SK-N-SH (cell line): ENCODE measurements at regions not wholly inside any gene's neighbourhood (a gene's known extent, or its start where the extent isn't known, plus 50 kb on each side); places are given as distances from the start of the nearest gene placed in this dataset.

Source experiments
- CTCF ChIA-PET: fragments of 300-600, 350-600 bp; formaldehyde crosslinking; extraction: SDS; loops from one replicate; lab custom pipeline; 2021; lab: Yijun Ruan, JAX
- POLR2A ChIA-PET: fragments of 350-600 bp; sonication (Branson Sonifier 250); formaldehyde crosslinking; extraction: SDS; loops from one replicate; lab custom pipeline; 2020; ENCODE audit warnings: antibody characterized with exemption, inconsistent platforms; lab: Yijun Ruan, JAX
- DNase-seq: peaks from one replicate; pipeline ENCODE4 v3.0.0; 2012
- H2AFZ ChIP-seq: fragments of 200-600 bp; sonication (generic); 2 replicates; pipeline ENCODE4 v1.8.1; 2016; ENCODE audit warnings: antibody characterized with exemption, mild to moderate bottlenecking, low read depth
- H3F3A ChIP-seq: fragments of 200-600 bp; sonication (generic); replicated peaks from 2 replicates; pipeline ENCODE3; 2016; ENCODE audit warnings: antibody characterized with exemption, mild to moderate bottlenecking; ENCODE audit not compliant: insufficient read depth
- H3K27ac ChIP-seq, 2 experiments: fragments of 200-500 bp in 1 of 2; fragments of 200-600 bp in 1 of 2; sonication (Bioruptor generic) in 1 of 2; sonication (generic), shearing (Covaris generic) in 1 of 2; 2 replicates each; pipeline versions ENCODE4 v1.5.1 to v1.6.1; 2014 to 2016; ENCODE audit warnings: low read depth in 2 of 2, inconsistent platforms in 1 of 2, low read length in 1 of 2, mild to moderate bottlenecking in 1 of 2, mixed read lengths in 1 of 2
- H3K27me3 ChIP-seq: fragments of 200-600 bp; sonication (generic), shearing (Covaris generic); 2 replicates; pipeline ENCODE4 v1.6.1; 2016; ENCODE audit warnings: mixed run types; ENCODE audit not compliant: insufficient read depth
- H3K36me3 ChIP-seq, 2 experiments: fragments of 200-500 bp in 1 of 2; fragments of 200-600 bp in 1 of 2; sonication (Bioruptor generic) in 1 of 2; sonication (generic) in 1 of 2; replicated peaks in 1 of 2; 2 replicates each; pipeline versions ENCODE3 to v1.5.1; 2014 to 2016; ENCODE audit warnings: low read length in 1 of 2, mild to moderate bottlenecking in 1 of 2; ENCODE audit not compliant: insufficient read depth in 2 of 2, control insufficient read depth in 1 of 2
- H3K4me1 ChIP-seq, 2 experiments: fragments of 200-500 bp in 1 of 2; fragments of 200-600 bp in 1 of 2; sonication (Bioruptor generic) in 1 of 2; sonication (generic), shearing (Covaris generic) in 1 of 2; 2 replicates each; pipeline versions ENCODE4 v1.5.1 to v1.6.1; 2014 to 2016; ENCODE audit warnings: low read depth in 1 of 2, low read length in 1 of 2, mixed run types in 1 of 2; ENCODE audit not compliant: insufficient read depth in 2 of 2, control insufficient read depth in 1 of 2
- H3K4me2 ChIP-seq: fragments of 200-600 bp; sonication (generic), shearing (Covaris generic); 2 replicates; pipeline ENCODE4 v1.6.1; 2017; ENCODE audit warnings: mixed run types
- H3K4me3 ChIP-seq, 2 experiments: fragments of 200-500 bp in 1 of 2; fragments of 200-600 bp in 1 of 2; sonication (Bioruptor generic) in 1 of 2; sonication (generic), shearing (Covaris generic) in 1 of 2; 2 replicates each; pipeline versions ENCODE4 v1.5.1 to v1.8.1; 2014 to 2016; ENCODE audit warnings: low read depth in 2 of 2, inconsistent platforms in 1 of 2, low read length in 1 of 2, mild to moderate bottlenecking in 1 of 2, mixed read lengths in 1 of 2, moderate library complexity in 1 of 2
- H3K79me2 ChIP-seq: fragments of 200-600 bp; sonication (generic); 2 replicates; pipeline ENCODE4 v1.8.1; 2017; ENCODE audit warnings: mild to moderate bottlenecking; ENCODE audit not compliant: insufficient read depth
- H3K9ac ChIP-seq: fragments of 200-600 bp; sonication (generic); 2 replicates; pipeline ENCODE4 v1.6.1; 2017; ENCODE audit warnings: mixed run types
- H3K9me2 ChIP-seq: fragments of 200-600 bp; sonication (generic); 2 replicates; pipeline ENCODE4 v1.6.1; 2017; ENCODE audit warnings: mixed run types
- H3K9me3 ChIP-seq: fragments of 200-600 bp; sonication (generic); 2 replicates; pipeline ENCODE4 v1.6.1; 2017; ENCODE audit warnings: mixed run types, mild to moderate bottlenecking, moderate library complexity
- H4K20me1 ChIP-seq: fragments of 200-600 bp; sonication (generic); 2 replicates; pipeline ENCODE4 v1.6.1; 2017; ENCODE audit warnings: mild to moderate bottlenecking, mixed run types; ENCODE audit not compliant: insufficient read depth
- CHD2 ChIP-seq: fragments of 150-350 bp; IDR thresholded peaks from 2 replicates; pipeline ENCODE4 v1.6.1; 2018; ENCODE audit warnings: low read length; ENCODE audit not compliant: partially characterized antibody
- EP300 ChIP-seq, 2 experiments: IDR thresholded peaks; 2 replicates each; pipeline versions ENCODE4 v1.4.0 to v1.6.1; 2012; ENCODE audit warnings: borderline replicate concordance in 1 of 2, low read depth in 1 of 2, low read length in 1 of 2
- FOXJ3 ChIP-seq: sonication (generic); formaldehyde crosslinking; IDR thresholded peaks from 2 replicates; pipeline ENCODE4 v1.5.1; 2020; ENCODE audit warnings: mild to moderate bottlenecking, missing genetic modification reagents
- FOXM1 ChIP-seq: IDR thresholded peaks from 2 replicates; pipeline ENCODE4 v1.4.0; 2012; ENCODE audit warnings: low read depth, mild to moderate bottlenecking
- GABPA ChIP-seq: IDR thresholded peaks from 2 replicates; pipeline ENCODE4 v1.4.0; 2012; ENCODE audit warnings: low read depth, mild to moderate bottlenecking
- MEF2A ChIP-seq: IDR thresholded peaks from 2 replicates; pipeline ENCODE4 v1.4.0; 2012; ENCODE audit warnings: low read depth, borderline replicate concordance
- NRF1 ChIP-seq: IDR thresholded peaks from 2 replicates; pipeline ENCODE4 v1.6.1; 2012; ENCODE audit warnings: low read depth, mild to moderate bottlenecking, low read length
- POLR2AphosphoS5 ChIP-seq: IDR thresholded peaks from 2 replicates; pipeline ENCODE4 v1.6.1; 2012; ENCODE audit warnings: low read depth, low read length
- RAD21 ChIP-seq: IDR thresholded peaks from 2 replicates; pipeline ENCODE4 v1.6.1; 2012; ENCODE audit warnings: mild to moderate bottlenecking, low read length
- RXRA ChIP-seq: IDR thresholded peaks from 2 replicates; pipeline ENCODE4 v1.4.0; 2012; ENCODE audit warnings: low read depth, mild to moderate bottlenecking, borderline replicate concordance
- TCF12 ChIP-seq: IDR thresholded peaks from 2 replicates; pipeline ENCODE4 v1.4.0; 2012
- YY1 ChIP-seq: IDR thresholded peaks from 2 replicates; pipeline ENCODE4 v1.4.0; 2012; ENCODE audit warnings: low read depth, mild to moderate bottlenecking
- WGBS: methylation state at CpG from one replicate; pipeline ENCODE4 v1.1.6; 2017; ENCODE audit warnings: low lambda C conversion rate; 5-methylcytosine and 5-hydroxymethylcytosine counted together
- TF ChIP-seq, protein P1 (sequence below): fragments of 150-350 bp; IDR thresholded peaks from 2 replicates; pipeline ENCODE4 v1.6.1; 2016; ENCODE audit warnings: mild to moderate bottlenecking, low read depth, low read length
- TF ChIP-seq, protein P2 (sequence below): fragments of 200-600 bp; sonication (generic); IDR thresholded peaks from 2 replicates; pipeline ENCODE4 v1.6.1; 2017; ENCODE audit warnings: antibody characterized with exemption, mild to moderate bottlenecking, moderate library complexity
- TF ChIP-seq, protein P3 (sequence below): IDR thresholded peaks from 2 replicates; pipeline ENCODE4 v1.4.0; 2012; ENCODE audit warnings: low read depth
- TF ChIP-seq, protein P4 (sequence below): fragments of 150-350 bp; IDR thresholded peaks from 2 replicates; pipeline ENCODE4 v1.6.1; 2017; ENCODE audit warnings: antibody characterized with exemption, low read length, low read depth, borderline replicate concordance

DNA sequence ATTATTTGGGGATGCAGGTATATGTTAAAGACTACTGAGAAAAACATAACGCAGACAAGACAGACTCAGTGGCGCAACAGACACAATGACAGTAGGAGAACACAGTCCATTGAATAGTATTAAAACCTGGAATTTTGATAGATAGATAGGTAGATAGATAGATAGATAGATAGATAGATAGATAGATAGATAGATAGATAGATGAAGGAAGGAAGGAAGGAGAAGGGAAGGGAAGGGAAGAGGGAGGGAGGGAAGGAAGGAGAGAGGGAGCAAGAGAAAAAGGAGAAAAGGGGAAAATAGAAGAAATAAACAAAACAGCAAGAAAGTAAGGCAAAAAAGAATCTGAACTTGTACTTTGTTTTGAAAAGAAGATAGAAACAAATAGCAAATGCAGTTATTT is 404.5 kb downstream of the FOXO1 start:
- H3K9ac ChIP-seq: no peak overlapping the region
- no peaks in the 10 kb centered on the region for H3K9me2 ChIP-seq
- no peaks in the 10 kb centered on the region for H3K27me3 ChIP-seq
- no peaks in the 10 kb centered on the region for H4K20me1 ChIP-seq
- no peak overlapping the region for H3K27ac ChIP-seq
- POLR2A ChIA-PET: no interaction called here
- H3F3A ChIP-seq: no peaks in the 10 kb centered on the region
- H3K79me2 ChIP-seq: no peaks in the 10 kb centered on the region
- no peaks in the 10 kb centered on the region for H3K9me3 ChIP-seq
- WGBS: 93% methylated on average over 2 of the region's 2 CpGs
- H2AFZ ChIP-seq: no peak overlapping the region
- no peaks in the 10 kb centered on the region for H3K4me1 ChIP-seq
- H3K36me3 ChIP-seq: no peaks in the 10 kb centered on the region
- CTCF ChIA-PET: no interaction called here
- TF ChIP-seq FOXM1: no peak
- no peak for TF ChIP-seq YY1
- no peak for TF ChIP-seq EP300 (IDR thresholded peaks at IDR 0.05; ENCODE audit: borderline replicate concordance in 1 of 2, low read depth in 1 of 2, low read length in 1 of 2)
- TF ChIP-seq NRF1: no peak
- TF ChIP-seq FOXJ3 (CRISPR knock-in tag): no peak
- no peak for TF ChIP-seq RXRA
- TF ChIP-seq, protein P1, sequence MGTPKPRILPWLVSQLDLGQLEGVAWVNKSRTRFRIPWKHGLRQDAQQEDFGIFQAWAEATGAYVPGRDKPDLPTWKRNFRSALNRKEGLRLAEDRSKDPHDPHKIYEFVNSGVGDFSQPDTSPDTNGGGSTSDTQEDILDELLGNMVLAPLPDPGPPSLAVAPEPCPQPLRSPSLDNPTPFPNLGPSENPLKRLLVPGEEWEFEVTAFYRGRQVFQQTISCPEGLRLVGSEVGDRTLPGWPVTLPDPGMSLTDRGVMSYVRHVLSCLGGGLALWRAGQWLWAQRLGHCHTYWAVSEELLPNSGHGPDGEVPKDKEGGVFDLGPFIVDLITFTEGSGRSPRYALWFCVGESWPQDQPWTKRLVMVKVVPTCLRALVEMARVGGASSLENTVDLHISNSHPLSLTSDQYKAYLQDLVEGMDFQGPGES: no peak
- TF ChIP-seq TCF12: no peak
- TF ChIP-seq RAD21: no peak
- TF ChIP-seq POLR2AphosphoS5: no peak
- TF ChIP-seq MEF2A: no peak
- TF ChIP-seq, protein P2, sequence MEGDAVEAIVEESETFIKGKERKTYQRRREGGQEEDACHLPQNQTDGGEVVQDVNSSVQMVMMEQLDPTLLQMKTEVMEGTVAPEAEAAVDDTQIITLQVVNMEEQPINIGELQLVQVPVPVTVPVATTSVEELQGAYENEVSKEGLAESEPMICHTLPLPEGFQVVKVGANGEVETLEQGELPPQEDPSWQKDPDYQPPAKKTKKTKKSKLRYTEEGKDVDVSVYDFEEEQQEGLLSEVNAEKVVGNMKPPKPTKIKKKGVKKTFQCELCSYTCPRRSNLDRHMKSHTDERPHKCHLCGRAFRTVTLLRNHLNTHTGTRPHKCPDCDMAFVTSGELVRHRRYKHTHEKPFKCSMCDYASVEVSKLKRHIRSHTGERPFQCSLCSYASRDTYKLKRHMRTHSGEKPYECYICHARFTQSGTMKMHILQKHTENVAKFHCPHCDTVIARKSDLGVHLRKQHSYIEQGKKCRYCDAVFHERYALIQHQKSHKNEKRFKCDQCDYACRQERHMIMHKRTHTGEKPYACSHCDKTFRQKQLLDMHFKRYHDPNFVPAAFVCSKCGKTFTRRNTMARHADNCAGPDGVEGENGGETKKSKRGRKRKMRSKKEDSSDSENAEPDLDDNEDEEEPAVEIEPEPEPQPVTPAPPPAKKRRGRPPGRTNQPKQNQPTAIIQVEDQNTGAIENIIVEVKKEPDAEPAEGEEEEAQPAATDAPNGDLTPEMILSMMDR: no peak
- TF ChIP-seq CHD2: no peak
- TF ChIP-seq, protein P3, sequence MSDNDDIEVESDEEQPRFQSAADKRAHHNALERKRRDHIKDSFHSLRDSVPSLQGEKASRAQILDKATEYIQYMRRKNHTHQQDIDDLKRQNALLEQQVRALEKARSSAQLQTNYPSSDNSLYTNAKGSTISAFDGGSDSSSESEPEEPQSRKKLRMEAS: no peak
- TF ChIP-seq, protein P4, sequence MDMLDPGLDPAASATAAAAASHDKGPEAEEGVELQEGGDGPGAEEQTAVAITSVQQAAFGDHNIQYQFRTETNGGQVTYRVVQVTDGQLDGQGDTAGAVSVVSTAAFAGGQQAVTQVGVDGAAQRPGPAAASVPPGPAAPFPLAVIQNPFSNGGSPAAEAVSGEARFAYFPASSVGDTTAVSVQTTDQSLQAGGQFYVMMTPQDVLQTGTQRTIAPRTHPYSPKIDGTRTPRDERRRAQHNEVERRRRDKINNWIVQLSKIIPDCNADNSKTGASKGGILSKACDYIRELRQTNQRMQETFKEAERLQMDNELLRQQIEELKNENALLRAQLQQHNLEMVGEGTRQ: no peak
- no peak for TF ChIP-seq GABPA
- H3K4me2 ChIP-seq: no peak overlapping the region
- H3K4me3 ChIP-seq: no peak overlapping the region
- no peak for DNase-seq

DNA sequence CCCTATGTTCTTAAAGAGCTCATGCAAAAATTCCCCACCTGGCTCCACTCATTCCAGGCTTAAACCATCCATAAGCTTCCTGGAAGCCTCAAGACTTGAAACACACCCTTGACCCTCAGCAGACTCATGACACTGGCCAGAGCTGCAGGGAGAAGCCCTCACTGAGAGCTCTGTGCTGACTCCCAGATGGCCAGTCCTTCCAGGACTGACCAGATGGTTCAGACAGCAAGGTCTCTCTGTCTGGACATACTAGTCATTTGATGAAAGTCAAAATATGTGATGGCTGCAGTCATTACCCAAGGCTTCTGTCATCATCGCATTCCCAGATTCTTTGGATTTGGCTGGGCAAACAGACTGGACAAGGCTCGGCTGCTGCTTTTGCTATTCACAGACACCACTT is 397.4 kb downstream of the FOXO1 start:
- ChIA-PET CTCF (interaction anchor here (0.8 to 1.8 kb wide), 3 partner anchors 10 to 77 kb away, joined by 3 to 4 read pairs (median 3); no protein-coding TSS in a partner anchor), POLR2A (no interaction called here)
- TF ChIP-seq MEF2A (no peak), YY1 (no peak)
- TF ChIP-seq, protein P2: no peak
- TF ChIP-seq, protein P3: no peak
- WGBS: 100% methylated on average over 2 of the region's 2 CpGs
- peaks cover 17% of the 10 kb centered on the region for H3F3A ChIP-seq
- H2AFZ ChIP-seq: no peak overlapping the region
- no peaks in the 10 kb centered on the region for H3K27me3 ChIP-seq
- no peak overlapping the region for H3K27ac ChIP-seq
- H3K4me1 ChIP-seq: peaks cover 0 to 12% of the 10 kb centered on the region in 2 experiments; a peak in 3 of 4 replicates
- no peaks in the 10 kb centered on the region for H3K9me3 ChIP-seq
- DNase-seq: no peak
- H4K20me1 ChIP-seq: no peaks in the 10 kb centered on the region
- no peaks in the 10 kb centered on the region for H3K79me2 ChIP-seq
- H3K4me3 ChIP-seq: no peak overlapping the region
- no peak overlapping the region for H3K9ac ChIP-seq
- no peaks in the 10 kb centered on the region for H3K9me2 ChIP-seq
- H3K4me2 ChIP-seq: no peak overlapping the region
- no peaks in the 10 kb centered on the region for H3K36me3 ChIP-seq
